GM19238 (cell line): ENCODE measurements at regions not wholly inside any gene's neighbourhood (a gene's known extent, or its start where the extent isn't known, plus 50 kb on each side); places are given as distances from the start of the nearest gene placed in this dataset.
"Not testable (repeated sequence)": the region's sequence is repeated elsewhere in the genome, so short reads cannot be mapped to it uniquely, and the experiment has no call there.

Experiments
- DNase-seq: peaks from one replicate; pipeline ENCODE4 v3.0.0; 2011; ENCODE audit warnings: low spot score; ENCODE audit not compliant: insufficient read length

- no peak for DNase-seq
These were observed 83.4 kb upstream of the KCNK12 start for GRCh38 chr2:47653902-47654789.

GRCh38 chr2:47653036-47653435, 82.3 kb upstream of the KCNK12 start:
- no peak for DNase-seq

- no peak for DNase-seq
These were observed 81.4 kb upstream of the KCNK12 start for GRCh38 chr2:47652061-47652690.

GRCh38 chr2:47651296-47651695, 80.5 kb upstream of the KCNK12 start:
- no peak for DNase-seq

- no peak for DNase-seq
These were observed 79.3 kb upstream of the KCNK12 start for GRCh38 chr2:47650001-47650535.

GRCh38 chr2:47645246-47645645, 74.5 kb upstream of the KCNK12 start:
- DNase-seq: no peak

- no peak for DNase-seq
These were observed 73.6 kb upstream of the KCNK12 start for GRCh38 chr2:47644351-47644750.

GRCh38 chr2:47641366-47641765, 70.6 kb upstream of the KCNK12 start:
- no peak for DNase-seq

GRCh38 chr2:47640356-47640755, 69.6 kb upstream of the KCNK12 start:
- no peak for DNase-seq

- DNase-seq: no peak
These were observed 68.7 kb upstream of the KCNK12 start for GRCh38 chr2:47639467-47639866.

- DNase-seq: no peak
These were observed 67.6 kb upstream of the KCNK12 start for GRCh38 chr2:47638430-47638829.

GRCh38 chr2:47636596-47637264, 65.9 kb upstream of the KCNK12 start:
- DNase-seq: no peak

- DNase-seq: no peak
These were observed 65.4 kb upstream of the KCNK12 start for GRCh38 chr2:47636176-47636575.

- no peak for DNase-seq
These were observed 62.0 kb upstream of the KCNK12 start for GRCh38 chr2:47632754-47633153.

GRCh38 chr2:47631792-47632398, 61.1 kb upstream of the KCNK12 start:
- no peak for DNase-seq

GRCh38 chr2:47631306-47631705, 60.5 kb upstream of the KCNK12 start:
- no peak for DNase-seq

GRCh38 chr2:47629501-47630460, 59.0 kb upstream of the KCNK12 start:
- DNase-seq: no peak

GRCh38 chr2:47628904-47629303, 58.1 kb upstream of the KCNK12 start:
- no peak for DNase-seq

GRCh38 chr2:47626664-47627063, 55.9 kb upstream of the KCNK12 start:
- DNase-seq: no peak

- not testable (repeated sequence) for DNase-seq
These were observed 52.4 kb upstream of the KCNK12 start for GRCh38 chr2:47623140-47623539.
